C4-2B (cell line): ENCODE measurements at regions not wholly inside any gene's neighbourhood (a gene's known extent, or its start where the extent isn't known, plus 50 kb on each side); places are given as distances from the start of the nearest gene placed in this dataset.

Experiments
- CTCF ChIP-seq: fragments of 450-650 bp; conservative IDR thresholded peaks from 2 replicates; pipeline ENCODE4 v1.5.1; 2017; ENCODE audit warnings: mild to moderate bottlenecking
- ZFX ChIP-seq: fragments of 450-650 bp; IDR thresholded peaks from 2 replicates; pipeline ENCODE4 v1.6.1; 2017

- no peak for TF ChIP-seq CTCF
- no peak for TF ChIP-seq ZFX
These were observed 586.2 kb upstream of the CITED2 start for GRCh38 chr6:139960671-139961070.
